ENCODE measurements at regions not wholly inside any gene's neighbourhood (a gene's known extent, or its start where the extent isn't known, plus 50 kb on each side); places are given as distances from the start of the nearest gene placed in this dataset.

- no peak for DNase-seq
- in situ Hi-C loops (cut with HindIII; ENCODE audit: low pct_ligation_motif_present, low pct_unique_long_range_greater_than_20kb, low sequenced_read_pairs): no loop called here
These were observed 305.8 kb downstream of the ARPP21 start for GRCh38 chr3:35944926-35945710.

GRCh38 chr3:35946121-35946853, 307.0 kb downstream of the ARPP21 start:
- peak; percentile 41 for DNase-seq
- in situ Hi-C loops (cut with HindIII; ENCODE audit: low pct_ligation_motif_present, low pct_unique_long_range_greater_than_20kb, low sequenced_read_pairs): no loop called here

DNA sequence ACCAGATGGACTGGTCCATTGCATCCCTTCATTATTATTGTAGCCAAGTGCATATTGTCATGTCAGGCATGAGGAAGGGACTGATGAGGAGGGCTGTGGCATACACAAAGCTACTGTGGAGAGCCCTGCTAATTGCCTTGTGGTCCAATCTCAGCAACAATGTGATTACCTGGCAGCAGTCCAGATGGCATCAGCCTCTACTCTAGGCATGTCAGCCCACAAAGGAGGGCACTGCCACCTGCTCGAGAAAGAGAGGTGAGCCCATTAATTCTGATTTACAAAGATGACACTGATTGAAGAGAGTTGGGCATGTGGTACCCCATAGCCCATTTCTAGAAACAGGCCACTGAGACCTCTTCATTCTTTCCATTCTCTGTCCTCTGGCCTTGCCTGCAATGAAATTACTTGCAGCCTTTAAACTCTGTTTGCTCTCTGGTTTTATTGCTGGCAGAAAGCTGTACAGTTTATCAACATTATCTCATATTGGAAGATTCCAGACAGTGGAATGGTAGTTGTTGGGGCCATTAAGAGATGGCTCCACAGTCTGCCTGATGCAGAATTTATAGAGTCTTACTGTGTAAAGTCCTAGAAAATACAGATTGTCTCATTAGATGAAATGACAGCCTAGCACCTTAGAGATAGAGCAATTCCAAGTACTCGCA, 307.7 kb downstream of the ARPP21 start:
- in situ Hi-C loops (cut with HindIII; ENCODE audit: low pct_ligation_motif_present, low pct_unique_long_range_greater_than_20kb, low sequenced_read_pairs): no loop called here
- DNase-seq: no peak

- in situ Hi-C loops (cut with HindIII; ENCODE audit: low pct_ligation_motif_present, low pct_unique_long_range_greater_than_20kb, low sequenced_read_pairs): no loop called here
- no peak for DNase-seq
These were observed 310.7 kb downstream of the ARPP21 start for GRCh38 chr3:35950021-35950420.

GRCh38 chr3:35954413-35954812, 315.1 kb downstream of the ARPP21 start:
- in situ Hi-C loops (cut with HindIII; ENCODE audit: low pct_ligation_motif_present, low pct_unique_long_range_greater_than_20kb, low sequenced_read_pairs): no loop called here

DNA sequence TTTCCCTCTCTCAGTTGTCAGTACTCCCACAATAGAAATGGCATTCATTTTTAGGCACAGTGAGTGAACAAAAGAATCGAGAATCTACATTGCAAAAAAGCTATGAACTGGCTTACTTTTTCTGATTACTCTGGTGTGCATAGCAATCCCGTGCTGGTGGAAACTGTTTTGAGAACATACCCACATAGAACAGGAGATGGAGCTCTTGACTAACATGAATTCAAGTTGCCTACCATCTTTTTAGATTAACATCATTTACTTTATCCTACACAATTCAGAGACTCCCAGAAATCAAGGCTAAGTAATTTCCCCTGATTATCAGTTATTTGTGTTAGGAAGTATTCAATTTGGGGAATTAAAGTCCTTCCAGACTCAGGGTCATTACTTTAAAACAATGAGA, 326.6 kb downstream of the ARPP21 start:
- in situ Hi-C loops (cut with HindIII; ENCODE audit: low pct_ligation_motif_present, low pct_unique_long_range_greater_than_20kb, low sequenced_read_pairs): no loop called here
- DNase-seq: peak; percentile 43

More at GRCh38 chr3:35954413-35954812, 315.1 kb downstream of the ARPP21 start:
- DNase-seq: no peak

DNA sequence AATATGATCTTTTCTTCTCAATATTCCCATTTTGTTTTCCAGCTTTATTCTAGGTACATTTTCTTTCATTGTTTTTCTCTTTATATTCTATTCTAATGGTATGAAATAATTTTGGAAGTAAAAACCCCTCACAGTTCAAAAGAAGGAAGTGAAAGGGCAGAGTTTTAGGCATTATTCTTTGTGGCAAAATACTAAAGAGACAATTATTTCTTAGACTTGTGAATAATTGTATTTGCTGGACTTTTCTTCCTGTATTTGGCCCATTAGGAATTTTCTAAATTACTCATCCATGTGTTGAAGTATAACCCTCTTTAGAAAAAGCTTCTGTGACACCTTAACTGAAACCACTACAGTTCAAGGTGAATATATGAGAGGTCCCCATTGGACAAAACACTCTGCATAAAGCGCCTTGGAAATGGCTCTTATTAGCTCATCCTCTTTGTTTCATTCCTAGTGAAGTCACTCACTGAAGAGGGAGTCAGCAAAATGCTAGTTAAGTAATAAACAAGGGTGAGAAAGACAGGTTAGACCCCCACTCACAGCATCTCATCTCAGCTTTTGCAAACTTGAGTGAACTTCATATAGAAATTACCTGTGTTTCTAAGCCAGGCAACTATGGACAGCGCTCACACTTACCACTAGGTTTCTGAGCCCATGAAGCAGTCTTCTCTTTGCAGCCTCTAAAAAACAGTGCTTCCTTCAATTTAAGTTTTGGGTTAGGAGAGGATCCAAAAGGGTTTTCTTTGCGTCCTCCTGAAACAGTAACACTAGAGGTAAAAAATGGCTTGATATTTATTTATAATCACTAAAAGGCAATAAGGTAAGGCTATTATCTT, 327.5 kb downstream of the ARPP21 start:
- in situ Hi-C loops (cut with HindIII; ENCODE audit: low pct_ligation_motif_present, low pct_unique_long_range_greater_than_20kb, low sequenced_read_pairs): no loop called here
- no peak for DNase-seq

DNA sequence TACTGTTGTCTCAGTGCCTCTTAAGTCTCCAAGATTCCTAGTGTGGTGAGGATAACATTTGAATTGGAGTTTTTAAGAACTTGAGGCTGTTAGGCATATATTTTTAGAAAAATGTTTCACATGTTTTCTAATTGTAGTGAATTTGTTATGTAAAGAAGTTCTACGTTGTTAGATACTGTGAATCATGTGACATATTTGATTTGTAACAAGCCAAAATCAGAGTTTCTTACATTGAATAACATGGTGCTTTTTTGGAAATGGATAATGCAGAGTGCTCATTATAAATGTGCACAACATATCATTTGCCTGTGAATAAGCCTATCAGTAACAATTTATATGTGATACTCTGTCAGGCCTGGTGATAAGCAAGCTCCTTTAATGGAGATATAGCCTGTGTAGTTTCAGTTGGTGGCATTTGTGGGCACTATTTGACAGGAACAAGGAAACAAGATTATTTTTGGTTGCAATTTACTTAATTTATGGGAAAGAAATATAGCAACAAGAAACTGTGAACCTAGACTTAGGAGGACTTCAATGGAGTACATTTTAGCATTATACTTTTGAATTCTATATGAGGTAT, 328.8 kb downstream of the ARPP21 start:
- DNase-seq: no peak
- in situ Hi-C loops (cut with HindIII; ENCODE audit: low pct_ligation_motif_present, low pct_unique_long_range_greater_than_20kb, low sequenced_read_pairs): no loop called here

DNA sequence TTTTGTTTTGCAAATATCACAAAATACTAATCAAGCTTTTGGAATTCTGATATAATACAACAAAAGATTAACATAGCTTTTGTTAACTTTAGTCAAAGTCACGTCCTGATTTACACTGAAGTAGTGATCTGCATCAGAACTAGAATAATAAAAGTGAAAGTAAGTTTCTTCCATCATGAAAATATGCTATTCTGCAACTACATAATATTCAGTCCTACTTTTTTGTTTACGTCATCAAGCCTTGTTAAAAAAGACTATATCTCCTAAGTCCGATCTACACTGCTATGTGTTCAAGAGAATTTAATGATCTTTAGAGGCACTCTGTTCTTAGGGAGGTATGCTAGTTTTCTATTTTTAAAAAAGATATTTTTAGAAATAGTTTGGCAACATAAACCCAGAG, 330.1 kb downstream of the ARPP21 start:
- in situ Hi-C loops (cut with HindIII; ENCODE audit: low pct_ligation_motif_present, low pct_unique_long_range_greater_than_20kb, low sequenced_read_pairs): no loop called here
- DNase-seq: peak; percentile 3

DNA sequence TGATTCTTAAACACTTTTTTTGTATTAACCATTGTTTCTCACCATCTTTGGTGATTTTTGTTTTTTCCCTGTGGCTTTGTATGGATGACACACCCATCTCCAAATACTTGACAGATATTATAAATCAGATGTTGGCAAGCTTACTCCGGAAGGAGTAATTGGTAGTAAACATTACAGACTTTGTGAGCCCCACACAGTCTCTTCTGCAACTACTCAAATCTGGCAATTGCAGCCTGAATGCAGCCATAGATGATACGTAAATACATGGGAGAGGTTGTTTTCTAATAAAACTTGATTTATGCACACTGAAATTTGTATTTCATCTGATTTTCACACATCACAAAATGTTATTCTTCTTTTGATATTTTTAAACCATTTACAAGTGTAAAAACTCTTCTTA, 331.5 kb downstream of the ARPP21 start:
- DNase-seq: no peak
- in situ Hi-C loops (cut with HindIII; ENCODE audit: low pct_ligation_motif_present, low pct_unique_long_range_greater_than_20kb, low sequenced_read_pairs): no loop called here

GRCh38 chr3:35971686-35972085, 332.4 kb downstream of the ARPP21 start:
- in situ Hi-C loops (cut with HindIII; ENCODE audit: low pct_ligation_motif_present, low pct_unique_long_range_greater_than_20kb, low sequenced_read_pairs): no loop called here
- no peak for DNase-seq

GRCh38 chr3:35974872-35975271, 335.5 kb downstream of the ARPP21 start:
- in situ Hi-C loops (cut with HindIII; ENCODE audit: low pct_ligation_motif_present, low pct_unique_long_range_greater_than_20kb, low sequenced_read_pairs): no loop called here
- no peak for DNase-seq

- in situ Hi-C loops (cut with HindIII; ENCODE audit: low pct_ligation_motif_present, low pct_unique_long_range_greater_than_20kb, low sequenced_read_pairs): no loop called here
These were observed 346.8 kb downstream of the ARPP21 start for GRCh38 chr3:35986161-35986560.

DNA sequence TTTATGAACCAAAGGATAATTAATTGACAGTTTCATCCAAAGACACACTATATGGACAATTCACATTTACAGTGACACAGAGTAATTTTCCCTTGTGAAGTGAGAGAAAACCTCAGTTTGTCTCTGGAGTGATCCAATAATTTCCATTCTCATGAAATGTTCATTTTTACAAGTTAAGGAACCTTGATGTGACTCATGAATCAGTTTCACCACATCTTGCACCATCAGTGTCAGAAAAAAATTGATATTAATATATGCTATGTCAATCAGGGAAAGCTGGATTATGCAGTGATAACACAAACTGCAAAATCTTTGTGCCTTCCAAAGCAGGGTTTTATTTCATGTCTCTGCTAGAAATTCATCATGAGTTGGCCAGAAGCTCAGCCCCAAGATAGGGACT, 348.1 kb downstream of the ARPP21 start:
- in situ Hi-C loops (cut with HindIII; ENCODE audit: low pct_ligation_motif_present, low pct_unique_long_range_greater_than_20kb, low sequenced_read_pairs): no loop called here
- no peak for DNase-seq

More at GRCh38 chr3:35986161-35986560, 346.8 kb downstream of the ARPP21 start:
- DNase-seq: no peak

GRCh38 chr3:35992041-35992440, 352.7 kb downstream of the ARPP21 start:
- in situ Hi-C loops (cut with HindIII; ENCODE audit: low pct_ligation_motif_present, low pct_unique_long_range_greater_than_20kb, low sequenced_read_pairs): no loop called here
- no peak for DNase-seq

DNA sequence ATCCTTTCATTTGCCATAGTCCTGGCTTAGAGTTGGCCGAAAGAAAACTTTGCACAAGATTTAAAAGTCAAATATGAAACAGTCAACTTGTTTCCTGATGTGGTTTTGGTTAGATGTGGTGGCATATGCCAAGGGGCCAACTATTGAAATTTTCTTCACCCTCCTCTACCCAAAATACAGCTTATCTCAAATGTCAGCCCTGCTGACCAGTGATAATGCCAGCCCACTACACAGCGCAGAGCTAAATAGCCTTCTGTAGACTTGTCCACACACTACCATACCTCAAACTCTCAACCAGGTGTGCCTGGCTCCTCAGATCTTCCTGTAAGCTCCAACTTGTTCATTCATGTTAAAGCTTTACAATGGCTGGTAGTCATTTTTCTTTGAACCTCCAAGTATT, 368.5 kb upstream of the STAC start:
- DNase-seq: no peak
- in situ Hi-C loops (cut with HindIII; ENCODE audit: low pct_ligation_motif_present, low pct_unique_long_range_greater_than_20kb, low sequenced_read_pairs): no loop called here

DNA sequence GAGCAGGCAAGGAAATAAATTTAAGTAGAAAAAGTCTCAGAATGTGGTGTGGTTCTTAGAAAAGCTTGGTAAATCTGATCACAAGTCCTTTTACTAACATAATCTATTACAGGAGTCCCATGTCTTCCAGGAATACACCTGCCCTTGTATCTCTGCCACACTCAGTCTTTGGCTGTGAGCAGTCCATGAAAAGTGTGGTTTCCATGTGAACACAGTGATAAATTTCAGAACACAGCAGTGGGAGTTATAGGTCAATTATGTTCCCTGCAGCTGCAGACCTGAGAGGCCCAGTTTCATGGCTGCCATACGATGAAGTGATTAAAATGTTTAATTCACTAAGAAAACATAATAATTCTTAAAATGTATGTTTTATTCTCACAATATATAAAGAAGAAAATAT, 366.9 kb upstream of the STAC start:
- DNase-seq: no peak
- in situ Hi-C loops (cut with HindIII; ENCODE audit: low pct_ligation_motif_present, low pct_unique_long_range_greater_than_20kb, low sequenced_read_pairs): no loop called here

- no peak for DNase-seq
- in situ Hi-C loops (cut with HindIII; ENCODE audit: low pct_ligation_motif_present, low pct_unique_long_range_greater_than_20kb, low sequenced_read_pairs): no loop called here
These were observed 355.1 kb upstream of the STAC start for GRCh38 chr3:36025232-36025631.

Data from ACHN (cell line).